ENCODE measurements at regions not wholly inside any gene's neighbourhood (a gene's known extent, or its start where the extent isn't known, plus 50 kb on each side); places are given as distances from the start of the nearest gene placed in this dataset.

DNA sequence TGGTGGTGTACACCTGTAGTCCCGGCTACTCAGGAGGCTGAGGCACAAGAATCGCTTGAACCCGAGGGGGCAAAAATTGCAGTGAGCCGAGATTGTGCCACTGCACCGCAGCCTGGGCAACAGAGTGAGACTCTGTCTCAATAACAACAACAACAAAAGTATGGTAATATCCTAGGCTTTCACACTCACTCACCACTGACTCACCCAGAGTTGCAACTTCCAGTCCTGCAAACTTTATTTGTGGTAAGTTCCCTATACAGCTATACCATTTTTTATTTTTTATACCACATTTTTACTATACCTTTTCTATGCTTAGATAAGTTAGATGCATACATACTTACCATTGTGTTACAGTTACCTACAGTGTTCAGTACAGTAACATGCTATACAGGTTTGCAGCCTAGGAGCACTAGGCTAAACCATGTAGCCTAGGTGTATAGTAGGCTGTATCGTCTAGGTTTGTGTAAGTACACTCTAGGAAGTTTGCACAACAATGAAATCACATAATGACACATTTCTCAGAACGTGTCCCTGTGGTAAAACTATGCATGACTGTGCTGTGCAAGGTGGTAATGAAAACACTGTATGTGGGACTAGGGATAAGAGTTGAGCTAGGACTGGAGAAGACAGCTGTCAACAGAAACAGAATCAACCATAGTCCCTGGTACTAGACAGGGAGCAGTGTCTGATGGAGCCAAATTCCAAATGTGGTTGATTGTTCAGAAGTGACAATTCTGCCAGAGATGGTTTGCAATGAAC, 109.5 kb upstream of the RAD23B start:
- TF ChIP-seq ZNF274 (IDR thresholded peaks at IDR 0.05; ENCODE audit: low read depth, low read length) (no peak), YY1 (IDR thresholded peaks at IDR 0.05; ENCODE audit: insufficient read depth, insufficient read length) (no peak)
